ENCODE measurements at regions not wholly inside any gene's neighbourhood (a gene's known extent, or its start where the extent isn't known, plus 50 kb on each side); places are given as distances from the start of the nearest gene placed in this dataset.

- no peaks in the 10 kb centered on the region for H3K27me3 Mint-ChIP-seq
- ATAC-seq = no peak
- no peak overlapping the region for H3K27ac Mint-ChIP-seq
- no peak for DNase-seq
- peaks cover 7% of the 10 kb centered on the region for H3K4me1 Mint-ChIP-seq
- no peak overlapping the region for H3K4me3 Mint-ChIP-seq
- no peaks in the 10 kb centered on the region for H3K9me3 Mint-ChIP-seq
Observed at GRCh38 chr2:215511454-215512346, 75.8 kb upstream of the FN1 start.

- ATAC-seq = no peak
- Mint-ChIP-seq H3K4me3 (no peak overlapping the region), H3K27ac (no peak overlapping the region), H3K9me3 (no peaks in the 10 kb centered on the region), H3K4me1 (peaks cover 7% of the 10 kb centered on the region), H3K27me3 (no peaks in the 10 kb centered on the region)
- no peak for DNase-seq
Observed at GRCh38 chr2:215507836-215508235, 72.0 kb upstream of the FN1 start.

GRCh38 chr2:215507136-215507535, 71.3 kb upstream of the FN1 start:
- Mint-ChIP-seq H3K4me1 (peaks cover 7% of the 10 kb centered on the region), H3K27ac (no peak overlapping the region), H3K27me3 (no peaks in the 10 kb centered on the region), H3K9me3 (no peaks in the 10 kb centered on the region), H3K4me3 (no peak overlapping the region)
- ATAC-seq (no peak), DNase-seq (no peak)

GRCh38 chr2:215506604-215506990, 70.7 kb upstream of the FN1 start:
- DNase-seq (no peak), ATAC-seq (no peak)
- no peaks in the 10 kb centered on the region for H3K27me3 Mint-ChIP-seq
- H3K4me3 Mint-ChIP-seq = no peak overlapping the region
- H3K27ac Mint-ChIP-seq = no peak overlapping the region
- peaks cover 7% of the 10 kb centered on the region for H3K4me1 Mint-ChIP-seq
- no peaks in the 10 kb centered on the region for H3K9me3 Mint-ChIP-seq

GRCh38 chr2:215505044-215505786, 69.3 kb upstream of the FN1 start:
- Mint-ChIP-seq H3K4me3 (no peak overlapping the region), H3K9me3 (no peaks in the 10 kb centered on the region), H3K4me1 (peaks cover 7% of the 10 kb centered on the region), H3K27me3 (no peaks in the 10 kb centered on the region), H3K27ac (no peak overlapping the region)
- DNase-seq (no peak), ATAC-seq (no peak)

- no peak for DNase-seq
- no peak overlapping the region for H3K27ac Mint-ChIP-seq
- no peak overlapping the region for H3K4me3 Mint-ChIP-seq
Observed at GRCh38 chr2:215504547-215504946, 68.7 kb upstream of the FN1 start.

GRCh38 chr2:215503381-215503780, 67.5 kb upstream of the FN1 start:
- Mint-ChIP-seq H3K9me3 (no peaks in the 10 kb centered on the region), H3K4me1 (peaks cover 7% of the 10 kb centered on the region), H3K27ac (no peak overlapping the region), H3K4me3 (no peak overlapping the region), H3K27me3 (peaks cover 14% of the 10 kb centered on the region)
- DNase-seq = no peak
- ATAC-seq = no peak

More at GRCh38 chr2:215504547-215504946, 68.7 kb upstream of the FN1 start:
- ATAC-seq = no peak
- Mint-ChIP-seq H3K4me1 (peaks cover 7% of the 10 kb centered on the region), H3K9me3 (no peaks in the 10 kb centered on the region), H3K27me3 (peaks cover 3% of the 10 kb centered on the region)

- Mint-ChIP-seq H3K4me1 (no peaks in the 10 kb centered on the region), H3K4me3 (no peak overlapping the region), H3K27ac (no peak overlapping the region), H3K9me3 (peaks cover 4 to 5% of the 10 kb centered on the region in 2 donors), H3K27me3 (peaks cover 14% of the 10 kb centered on the region)
- ATAC-seq = no peak
- DNase-seq = no peak
Observed at GRCh38 chr2:215500466-215500865, 64.6 kb upstream of the FN1 start.

- DNase-seq = no peak
- H3K4me3 Mint-ChIP-seq = no peak overlapping the region
- ATAC-seq = no peak
Observed at GRCh38 chr2:215499331-215499730, 63.5 kb upstream of the FN1 start.

GRCh38 chr2:215498431-215498830, 62.6 kb upstream of the FN1 start:
- no peak overlapping the region for H3K4me3 Mint-ChIP-seq
- H3K27me3 Mint-ChIP-seq = peaks cover 14% of the 10 kb centered on the region

More at GRCh38 chr2:215499331-215499730, 63.5 kb upstream of the FN1 start:
- peaks cover 4 to 5% of the 10 kb centered on the region in 2 donors for H3K9me3 Mint-ChIP-seq
- H3K27me3 Mint-ChIP-seq = peaks cover 14% of the 10 kb centered on the region
- H3K27ac Mint-ChIP-seq = no peak overlapping the region
- H3K4me1 Mint-ChIP-seq = no peaks in the 10 kb centered on the region

GRCh38 chr2:215493376-215493775, 57.5 kb upstream of the FN1 start:
- DNase-seq (no peak), ATAC-seq (no peak)
- H3K4me1 Mint-ChIP-seq = no peaks in the 10 kb centered on the region
- peaks cover 8% of the 10 kb centered on the region for H3K27me3 Mint-ChIP-seq
- no peak overlapping the region for H3K4me3 Mint-ChIP-seq
- no peak overlapping the region for H3K27ac Mint-ChIP-seq
- H3K9me3 Mint-ChIP-seq = peaks cover 4 to 5% of the 10 kb centered on the region in 2 donors

More at GRCh38 chr2:215498431-215498830, 62.6 kb upstream of the FN1 start:
- Mint-ChIP-seq H3K27ac (no peak overlapping the region), H3K9me3 (peaks cover 4 to 5% of the 10 kb centered on the region in 2 donors), H3K4me1 (no peaks in the 10 kb centered on the region)
- ATAC-seq = no peak
- DNase-seq = no peak

- H3K4me3 Mint-ChIP-seq = no peak overlapping the region
- ATAC-seq = no peak
- no peak for DNase-seq
- H3K4me1 Mint-ChIP-seq = no peaks in the 10 kb centered on the region
- H3K9me3 Mint-ChIP-seq = no peaks in the 10 kb centered on the region
- peaks cover 8% of the 10 kb centered on the region for H3K27me3 Mint-ChIP-seq
- no peak overlapping the region for H3K27ac Mint-ChIP-seq
Observed at GRCh38 chr2:215489288-215489848, 53.5 kb upstream of the FN1 start.

- no peak for ATAC-seq
- H3K4me3 Mint-ChIP-seq = no peak overlapping the region
- no peaks in the 10 kb centered on the region for H3K4me1 Mint-ChIP-seq
- H3K9me3 Mint-ChIP-seq = no peaks in the 10 kb centered on the region
- no peak for DNase-seq
- H3K27ac Mint-ChIP-seq = no peak overlapping the region
- H3K27me3 Mint-ChIP-seq = peaks cover 7% of the 10 kb centered on the region
Observed at GRCh38 chr2:215487002-215487372, 51.1 kb upstream of the FN1 start.

- Mint-ChIP-seq H3K9me3 (no peaks in the 10 kb centered on the region), H3K27ac (no peak overlapping the region), H3K4me1 (no peaks in the 10 kb centered on the region), H3K27me3 (peaks cover 1% of the 10 kb centered on the region), H3K4me3 (no peak overlapping the region)
- no peak for ATAC-seq
- DNase-seq = no peak
Observed at GRCh38 chr2:215486291-215487001, 50.6 kb upstream of the FN1 start.

Measured in stimulated activated naive CD8-positive, alpha-beta T cell treated with anti-CD3 and anti-CD28 coated beads, Interleukin-15, amount 100 ng/mL, for 72 hours (primary cell).